ENCODE measurements at regions not wholly inside any gene's neighbourhood (a gene's known extent, or its start where the extent isn't known, plus 50 kb on each side); places are given as distances from the start of the nearest gene placed in this dataset.

- no peak for TF ChIP-seq POLR2A (IDR thresholded peaks at IDR 0.05)
- no peak for TF ChIP-seq CTCF (IDR thresholded peaks at IDR 0.05)
- DNase-seq (ENCODE audit: low spot score in 2 of 2) = no peak
- no peak overlapping the region for H3K4me3 ChIP-seq (ENCODE audit: low read depth, poor library complexity, severe bottlenecking)
- WGBS, 2 donors = 84 to 86% methylated on average over 4 of the region's 4 CpGs
- intact Hi-C loops (cut with DNase I; ENCODE audit: low total_unique reads) = no loop called here
These were observed 94.2 kb upstream of the HNRNPU start for GRCh38 chr1:244958593-244958992.

GRCh38 chr1:244957525-244957924 lies 93.2 kb upstream of the HNRNPU start:
- no peak for DNase-seq (ENCODE audit: low spot score in 2 of 2)
- WGBS, 2 donors = 74 to 81% methylated on average over 6 of the region's 6 CpGs

GRCh38 chr1:244957122-244957521 lies 92.8 kb upstream of the HNRNPU start:
- H3K4me3 ChIP-seq (ENCODE audit: low read depth, poor library complexity, severe bottlenecking) = no peak overlapping the region
- intact Hi-C loops (cut with DNase I; ENCODE audit: low total_unique reads) = no loop called here
- 94% methylated on average over 6 of the region's 6 CpGs for WGBS, 2 donors
- DNase-seq (ENCODE audit: low spot score in 2 of 2) = no peak
- no peak for TF ChIP-seq CTCF (IDR thresholded peaks at IDR 0.05)
- no peak for TF ChIP-seq POLR2A (IDR thresholded peaks at IDR 0.05)

More at GRCh38 chr1:244957525-244957924, 93.2 kb upstream of the HNRNPU start:
- TF ChIP-seq CTCF (IDR thresholded peaks at IDR 0.05) = no peak
- TF ChIP-seq POLR2A (IDR thresholded peaks at IDR 0.05) = no peak
- intact Hi-C loops (cut with DNase I; ENCODE audit: low total_unique reads) = no loop called here
- no peak overlapping the region for H3K4me3 ChIP-seq (ENCODE audit: low read depth, poor library complexity, severe bottlenecking)

GRCh38 chr1:244955661-244956060 lies 91.3 kb upstream of the HNRNPU start:
- WGBS, 2 donors = 96 to 97% methylated on average over 5 of the region's 5 CpGs
- H3K4me3 ChIP-seq (ENCODE audit: low read depth, poor library complexity, severe bottlenecking) = no peak overlapping the region
- TF ChIP-seq POLR2A (IDR thresholded peaks at IDR 0.05) = no peak
- TF ChIP-seq CTCF (IDR thresholded peaks at IDR 0.05) = no peak
- intact Hi-C loops (cut with DNase I; ENCODE audit: low total_unique reads) = no loop called here
- DNase-seq (ENCODE audit: low spot score in 2 of 2) = no peak

- no peak overlapping the region for H3K4me3 ChIP-seq (ENCODE audit: low read depth, poor library complexity, severe bottlenecking)
- DNase-seq (ENCODE audit: low spot score in 2 of 2) = no peak
- WGBS, 2 donors = 50 to 70% methylated on average over 2 of the region's 2 CpGs
These were observed 90.0 kb upstream of the HNRNPU start for GRCh38 chr1:244954359-244954758.

GRCh38 chr1:244953901-244954300 lies 89.6 kb upstream of the HNRNPU start:
- intact Hi-C loops (cut with DNase I; ENCODE audit: low total_unique reads) = no loop called here
- no peak overlapping the region for H3K4me3 ChIP-seq (ENCODE audit: low read depth, poor library complexity, severe bottlenecking)
- no peak for TF ChIP-seq CTCF (IDR thresholded peaks at IDR 0.05)
- no peak for TF ChIP-seq POLR2A (IDR thresholded peaks at IDR 0.05)
- no peak for DNase-seq (ENCODE audit: low spot score in 2 of 2)
- 81 to 88% methylated on average over 4 of the region's 4 CpGs for WGBS, 2 donors

More at GRCh38 chr1:244954359-244954758, 90.0 kb upstream of the HNRNPU start:
- no peak for TF ChIP-seq POLR2A (IDR thresholded peaks at IDR 0.05)
- intact Hi-C loops (cut with DNase I; ENCODE audit: low total_unique reads) = no loop called here

All from lower leg skin (tissue), 4 donors.